IMR-90 (cell line): ENCODE measurements at regions not wholly inside any gene's neighbourhood (a gene's known extent, or its start where the extent isn't known, plus 50 kb on each side); places are given as distances from the start of the nearest gene placed in this dataset.

Experiments
- ATAC-seq: fragments of 200-7000 bp; cut with Tn5 transposase; 2 replicates; pipeline ENCODE4 v1.9.1; 2020; ENCODE audit warnings: low read depth, mild to moderate bottlenecking, moderate library complexity
- BruUV-seq: library from RNA; stranded (reverse); fragments of 400-500 nt; replicated peaks from 2 replicates; lab custom pipeline; 2021; lab: Mats Ljungman, UMichigan
- CTCF ChIA-PET: fragments of 300-600 bp; formaldehyde crosslinking; extraction: SDS; loops from one replicate; lab custom pipeline; 2021; ENCODE audit warnings: antibody characterized with exemption; lab: Yijun Ruan, JAX
- POLR2A ChIA-PET: fragments of 300-600 bp; sonication (Branson Sonifier 250); formaldehyde crosslinking; loops from one replicate; lab custom pipeline; 2022; ENCODE audit warnings: antibody characterized with exemption; ENCODE audit not compliant: unreplicated experiment; lab: Charles Lee
- DNase-seq: peaks from one replicate; pipeline ENCODE4 v3.0.0; 2013
- H2AFZ ChIP-seq: replicated peaks from 2 replicates; pipeline ENCODE3; 2013; ENCODE audit warnings: low read length, mild to moderate bottlenecking; ENCODE audit not compliant: poor library complexity
- H2AK5ac ChIP-seq: 2 replicates; pipeline ENCODE4 v1.6.1; 2013; ENCODE audit warnings: low read depth, low read length, inconsistent platforms
- H2AK9ac ChIP-seq: replicated peaks from 2 replicates; pipeline ENCODE3; 2013; ENCODE audit warnings: mild to moderate bottlenecking, low read depth, low read length, moderate library complexity; ENCODE audit not compliant: poor library complexity
- H2BK120ac ChIP-seq: 2 replicates; pipeline ENCODE4 v1.6.1; 2013; ENCODE audit warnings: low read depth, low read length, inconsistent platforms
- H2BK15ac ChIP-seq: 3 replicates; pipeline ENCODE4 v1.6.1; 2013; ENCODE audit warnings: low read depth, low read length, inconsistent platforms
- H2BK20ac ChIP-seq: 2 replicates; pipeline ENCODE4 v1.6.1; 2013; ENCODE audit warnings: low read depth, mild to moderate bottlenecking, inconsistent platforms, low read length, moderate library complexity
- H2BK5ac ChIP-seq: 2 replicates; pipeline ENCODE4 v1.6.1; 2013; ENCODE audit warnings: mild to moderate bottlenecking, low read depth, low read length, inconsistent platforms; ENCODE audit not compliant: poor library complexity, severe bottlenecking
- H3K14ac ChIP-seq: replicated peaks from 2 replicates; pipeline ENCODE4 v1.6.1; 2013; ENCODE audit warnings: low read depth, low read length, inconsistent platforms
- H3K18ac ChIP-seq: 2 replicates; pipeline ENCODE4 v1.6.1; 2013; ENCODE audit warnings: low read depth, low read length, control low read depth
- H3K23ac ChIP-seq: 2 replicates; pipeline ENCODE4 v1.6.1; 2013; ENCODE audit warnings: low read depth, low read length, inconsistent platforms
- H3K27ac ChIP-seq: 2 replicates; pipeline ENCODE4 v1.5.1; 2013; ENCODE audit warnings: mild to moderate bottlenecking, control low read depth, low read length; ENCODE audit not compliant: insufficient read depth
- H3K27me3 ChIP-seq: 2 replicates; pipeline ENCODE4 v1.6.1; 2013; ENCODE audit warnings: low read length; ENCODE audit not compliant: control insufficient read depth, insufficient read depth
- H3K36me3 ChIP-seq: 2 replicates; pipeline ENCODE4 v1.6.1; 2013; ENCODE audit warnings: low read length, mixed read lengths; ENCODE audit not compliant: control insufficient read depth, insufficient read depth
- H3K4ac ChIP-seq: 2 replicates; pipeline ENCODE4 v1.6.1; 2013; ENCODE audit warnings: low read depth, low read length, inconsistent platforms
- H3K4me1 ChIP-seq: 2 replicates; pipeline ENCODE4 v1.6.1; 2013; ENCODE audit warnings: low read length, mixed read lengths; ENCODE audit not compliant: control insufficient read depth, insufficient read depth
- H3K4me2 ChIP-seq: 2 replicates; pipeline ENCODE4 v1.6.1; 2013; ENCODE audit warnings: low read depth, mild to moderate bottlenecking, control low read depth, low read length, moderate library complexity
- H3K4me3 ChIP-seq: 2 replicates; pipeline ENCODE4 v1.5.1; 2013; ENCODE audit warnings: low read depth, mild to moderate bottlenecking, control low read depth, low read length, moderate library complexity; ENCODE audit not compliant: insufficient read depth
- H3K56ac ChIP-seq: 2 replicates; pipeline ENCODE4 v1.6.1; 2013; ENCODE audit warnings: low read length, inconsistent platforms; ENCODE audit not compliant: insufficient read depth; ENCODE audit errors: extremely low read depth
- H3K79me1 ChIP-seq, 2 experiments: 2 replicates each; pipeline ENCODE4 v1.6.1; 2013; ENCODE audit warnings: low read length in 2 of 2, inconsistent platforms in 1 of 2, low read depth in 1 of 2
- H3K9ac ChIP-seq: 2 replicates; pipeline ENCODE4 v1.6.1; 2013; ENCODE audit warnings: low read depth, low read length, control low read depth
- H3K9me1 ChIP-seq: 2 replicates; pipeline ENCODE4 v1.6.1; 2013; ENCODE audit warnings: low read length, inconsistent platforms; ENCODE audit not compliant: insufficient read depth
- H3K9me3 ChIP-seq: 2 replicates; pipeline ENCODE4 v1.6.1; 2013; ENCODE audit warnings: low read length; ENCODE audit not compliant: control insufficient read depth, insufficient read depth
- H4K20me1 ChIP-seq: 2 replicates; pipeline ENCODE4 v1.6.1; 2013; ENCODE audit warnings: low read length, inconsistent platforms; ENCODE audit not compliant: insufficient read depth
- H4K5ac ChIP-seq: 2 replicates; pipeline ENCODE4 v1.6.1; 2013; ENCODE audit warnings: mild to moderate bottlenecking, low read depth, low read length, control low read depth
- H4K8ac ChIP-seq, 2 experiments: 2 replicates each; pipeline ENCODE4 v1.6.1; 2013; ENCODE audit warnings: low read depth in 2 of 2, low read length in 2 of 2, control low read depth in 1 of 2, inconsistent platforms in 1 of 2
- H4K91ac ChIP-seq: 2 replicates; pipeline ENCODE4 v1.6.1; 2013; ENCODE audit warnings: low read depth, low read length, inconsistent platforms; ENCODE audit not compliant: insufficient read depth
- BHLHE40 ChIP-seq: fragments of 150-350 bp; IDR thresholded peaks from 2 replicates; pipeline ENCODE4 v1.6.1; 2016; ENCODE audit warnings: mild to moderate bottlenecking, low read depth, low read length
- CEBPB ChIP-seq: IDR thresholded peaks from 2 replicates; pipeline ENCODE4 v1.6.1; 2012; ENCODE audit warnings: low read depth, low read length, improper control_type of control experiment
- CHD1 ChIP-seq: IDR thresholded peaks from 2 replicates; pipeline ENCODE4 v1.6.1; 2012; ENCODE audit warnings: low read depth, low read length, improper control_type of control experiment
- FOS ChIP-seq: fragments of 150-350 bp; IDR thresholded peaks from 2 replicates; pipeline ENCODE4 v1.6.1; 2016; ENCODE audit warnings: low read depth, low read length
- MAFK ChIP-seq: IDR thresholded peaks from 2 replicates; pipeline ENCODE4 v1.6.1; 2012; ENCODE audit warnings: low read depth, low read length, improper control_type of control experiment
- MAZ ChIP-seq: IDR thresholded peaks from 2 replicates; pipeline ENCODE4 v1.6.1; 2012; ENCODE audit warnings: low read depth, mild to moderate bottlenecking, low read length, improper control_type of control experiment, moderate library complexity, borderline replicate concordance
- MXI1 ChIP-seq: IDR thresholded peaks from 2 replicates; pipeline ENCODE4 v1.6.1; 2012; ENCODE audit warnings: low read depth, mild to moderate bottlenecking, low read length, moderate library complexity, borderline replicate concordance
- NFE2L2 ChIP-seq: fragments of 150-350 bp; IDR thresholded peaks from 2 replicates; pipeline ENCODE4 v1.6.1; 2016; ENCODE audit warnings: low read depth, mild to moderate bottlenecking, low read length
- RCOR1 ChIP-seq: IDR thresholded peaks from 2 replicates; pipeline ENCODE4 v1.6.1; 2012; ENCODE audit warnings: mild to moderate bottlenecking, low read length, improper control_type of control experiment; ENCODE audit not compliant: insufficient replicate concordance
- RFX5 ChIP-seq: IDR thresholded peaks from 2 replicates; pipeline ENCODE4 v1.8.0; 2012; ENCODE audit warnings: low read depth, mild to moderate bottlenecking, low read length, moderate library complexity
- SMC3 ChIP-seq: fragments of 150-350 bp; IDR thresholded peaks from 2 replicates; pipeline ENCODE4 v1.6.1; 2016; ENCODE audit warnings: low read depth, mild to moderate bottlenecking, antibody characterized with exemption, low read length, moderate library complexity
- WGBS, 2 experiments: methylation state at CpG; one replicate each; pipeline versions ENCODE4 v1.1.5 to v1.1.7; 2013; ENCODE audit warnings: missing lambda C conversion rate in 2 of 2; ENCODE audit not compliant: insufficient read length in 1 of 2; ENCODE audit errors: extremely low coverage in 2 of 2; 5-methylcytosine and 5-hydroxymethylcytosine counted together
- dilution Hi-C: fragments of 300-500 bp; cut with HindIII; formaldehyde crosslinking; loops from one replicate; pipeline ENCODE4 v1.14.3; 2018; ENCODE audit warnings: low sequenced_read_pairs; ENCODE audit not compliant: unreplicated experiment
- in situ Hi-C: fragments of 300-500 bp; cut with MboI; formaldehyde crosslinking; loops from 3 replicates; pipeline ENCODE4 v1.14.3; 2019; ENCODE audit warnings: low sequenced_read_pairs, inconsistent platforms, mixed read lengths
- intact Hi-C: fragments of 100-400 bp; cut with micrococcal nuclease; formaldehyde crosslinking; loops from 2 replicates; pipeline ENCODE4 v1.10.0; 2022
- TF ChIP-seq, protein P1 (sequence below): fragments of 150-350 bp; IDR thresholded peaks from 2 replicates; pipeline ENCODE4 v1.6.1; 2016; ENCODE audit warnings: low read depth, mild to moderate bottlenecking, low read length, moderate library complexity, borderline replicate concordance
- TF ChIP-seq, protein P2 (sequence below): conservative IDR thresholded peaks from 2 replicates; pipeline ENCODE4 v1.5.1; 2012; ENCODE audit warnings: mild to moderate bottlenecking, low read depth, low read length, improper control_type of control experiment
- TF ChIP-seq, protein P3 (sequence below): fragments of 150-350 bp; IDR thresholded peaks from 2 replicates; pipeline ENCODE4 v1.6.1; 2017; ENCODE audit warnings: mild to moderate bottlenecking, antibody characterized with exemption, low read length, low read depth

DNA sequence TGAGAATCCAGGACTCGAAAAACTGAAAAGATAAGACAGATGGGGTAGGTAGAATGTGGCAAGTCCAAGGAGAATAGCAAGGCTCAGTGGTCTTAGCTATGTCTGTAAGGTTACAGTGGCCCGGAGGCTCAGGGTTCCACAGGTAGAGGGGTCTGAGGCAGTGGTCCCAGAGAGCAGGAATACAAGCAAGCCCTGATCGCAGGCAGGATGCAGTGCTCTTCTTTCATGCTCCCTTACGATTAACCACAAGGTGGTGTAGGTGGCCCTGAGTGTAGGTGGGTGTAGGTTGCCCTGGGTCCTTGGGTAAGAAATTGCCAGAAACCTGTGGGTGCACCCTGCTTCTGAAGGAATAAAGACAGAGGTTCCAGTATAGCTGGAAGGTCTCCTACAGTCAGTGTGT is 99.1 kb upstream of the RAB3GAP2 start:
- POLR2A ChIA-PET: no interaction called here
- Histone ChIP-seq H3K23ac (no peak overlapping the region), H4K20me1 (no peaks in the 10 kb centered on the region), H3K18ac (no peak overlapping the region), H4K91ac (no peak overlapping the region), H2BK15ac (no peak overlapping the region), H3K14ac (no peak overlapping the region), H3K79me1 (no peaks in the 10 kb centered on the region), H3K9me1 (no peaks in the 10 kb centered on the region), H3K36me3 (no peaks in the 10 kb centered on the region), H3K27me3 (no peaks in the 10 kb centered on the region), H3K4me1 (peaks cover 2% of the 10 kb centered on the region; the same call in 1 of the 2 replicates), H2AK9ac (no peak overlapping the region), H2BK120ac (no peak overlapping the region), H4K8ac (no peak overlapping the region), H4K5ac (no peak overlapping the region), H3K4ac (no peak overlapping the region), H2AK5ac (no peak overlapping the region), H3K9ac (no peak overlapping the region), H3K9me3 (no peaks in the 10 kb centered on the region), H3K4me2 (no peak overlapping the region), H3K4me3 (no peak overlapping the region), H2AFZ (no peak overlapping the region), H3K27ac (no peak overlapping the region), H3K56ac (no peak overlapping the region), H2BK20ac (no peak overlapping the region), H2BK5ac (no peak overlapping the region)
- BruUV-seq: no TSS peak
- WGBS, 2 experiments: 67% methylated on average over 1 of the region's 4 CpGs; no CpG with 5 or more reads in 1 of the 2 experiments
- ATAC-seq: no peak
- CTCF ChIA-PET: no interaction called here
- DNase-seq: no peak
- in situ Hi-C loops (no loop called here), dilution Hi-C loops (no loop called here), intact Hi-C loops (no loop called here)
- no peak for TF ChIP-seq CHD1
- no peak for TF ChIP-seq FOS
- no peak for TF ChIP-seq SMC3
- no peak for TF ChIP-seq RCOR1
- no peak for TF ChIP-seq CEBPB
- TF ChIP-seq, protein P1, sequence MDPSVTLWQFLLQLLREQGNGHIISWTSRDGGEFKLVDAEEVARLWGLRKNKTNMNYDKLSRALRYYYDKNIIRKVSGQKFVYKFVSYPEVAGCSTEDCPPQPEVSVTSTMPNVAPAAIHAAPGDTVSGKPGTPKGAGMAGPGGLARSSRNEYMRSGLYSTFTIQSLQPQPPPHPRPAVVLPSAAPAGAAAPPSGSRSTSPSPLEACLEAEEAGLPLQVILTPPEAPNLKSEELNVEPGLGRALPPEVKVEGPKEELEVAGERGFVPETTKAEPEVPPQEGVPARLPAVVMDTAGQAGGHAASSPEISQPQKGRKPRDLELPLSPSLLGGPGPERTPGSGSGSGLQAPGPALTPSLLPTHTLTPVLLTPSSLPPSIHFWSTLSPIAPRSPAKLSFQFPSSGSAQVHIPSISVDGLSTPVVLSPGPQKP: no peak
- no peak for TF ChIP-seq NFE2L2
- TF ChIP-seq BHLHE40: no peak
- TF ChIP-seq MAFK: no peak
- TF ChIP-seq, protein P2, sequence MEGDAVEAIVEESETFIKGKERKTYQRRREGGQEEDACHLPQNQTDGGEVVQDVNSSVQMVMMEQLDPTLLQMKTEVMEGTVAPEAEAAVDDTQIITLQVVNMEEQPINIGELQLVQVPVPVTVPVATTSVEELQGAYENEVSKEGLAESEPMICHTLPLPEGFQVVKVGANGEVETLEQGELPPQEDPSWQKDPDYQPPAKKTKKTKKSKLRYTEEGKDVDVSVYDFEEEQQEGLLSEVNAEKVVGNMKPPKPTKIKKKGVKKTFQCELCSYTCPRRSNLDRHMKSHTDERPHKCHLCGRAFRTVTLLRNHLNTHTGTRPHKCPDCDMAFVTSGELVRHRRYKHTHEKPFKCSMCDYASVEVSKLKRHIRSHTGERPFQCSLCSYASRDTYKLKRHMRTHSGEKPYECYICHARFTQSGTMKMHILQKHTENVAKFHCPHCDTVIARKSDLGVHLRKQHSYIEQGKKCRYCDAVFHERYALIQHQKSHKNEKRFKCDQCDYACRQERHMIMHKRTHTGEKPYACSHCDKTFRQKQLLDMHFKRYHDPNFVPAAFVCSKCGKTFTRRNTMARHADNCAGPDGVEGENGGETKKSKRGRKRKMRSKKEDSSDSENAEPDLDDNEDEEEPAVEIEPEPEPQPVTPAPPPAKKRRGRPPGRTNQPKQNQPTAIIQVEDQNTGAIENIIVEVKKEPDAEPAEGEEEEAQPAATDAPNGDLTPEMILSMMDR: no peak
- TF ChIP-seq RFX5: no peak
- TF ChIP-seq MXI1: no peak
- TF ChIP-seq, protein P3, sequence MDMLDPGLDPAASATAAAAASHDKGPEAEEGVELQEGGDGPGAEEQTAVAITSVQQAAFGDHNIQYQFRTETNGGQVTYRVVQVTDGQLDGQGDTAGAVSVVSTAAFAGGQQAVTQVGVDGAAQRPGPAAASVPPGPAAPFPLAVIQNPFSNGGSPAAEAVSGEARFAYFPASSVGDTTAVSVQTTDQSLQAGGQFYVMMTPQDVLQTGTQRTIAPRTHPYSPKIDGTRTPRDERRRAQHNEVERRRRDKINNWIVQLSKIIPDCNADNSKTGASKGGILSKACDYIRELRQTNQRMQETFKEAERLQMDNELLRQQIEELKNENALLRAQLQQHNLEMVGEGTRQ: no peak
- no peak for TF ChIP-seq MAZ
